CD14-positive monocyte (primary cell): ENCODE measurements at regions not wholly inside any gene's neighbourhood (a gene's known extent, or its start where the extent isn't known, plus 50 kb on each side); places are given as distances from the start of the nearest gene placed in this dataset.

Experiments
- DNase-seq, 3 donors: peaks; one replicate each; pipeline ENCODE4 v3.0.0-alpha.2; 2011 to 2022
- H2AFZ ChIP-seq: 2 replicates; pipeline ENCODE4 v1.6.0; 2012; ENCODE audit warnings: mild to moderate bottlenecking, low read depth, low read length, inconsistent platforms; ENCODE audit not compliant: insufficient read depth, poor library complexity, severe bottlenecking
- H3K27ac ChIP-seq, 2 donors: 1 replicate in 1 of 2; 2 replicates in 1 of 2; pipeline ENCODE4 v1.5.1; 2012 to 2013; ENCODE audit warnings: low read length in 2 of 2, control low read depth in 1 of 2, inconsistent platforms in 1 of 2, low read depth in 1 of 2, mild to moderate bottlenecking in 1 of 2
- H3K27me3 ChIP-seq, 2 donors: one replicate each; pipeline versions ENCODE4 v1.6.0 to v1.6.1; 2011 to 2013; ENCODE audit warnings: low read length in 2 of 2; ENCODE audit not compliant: control insufficient read depth in 2 of 2, insufficient read depth in 2 of 2
- H3K36me3 ChIP-seq, 2 donors: replicated peaks in 1 of 2; 1 replicate in 1 of 2; 2 replicates in 1 of 2; pipeline versions ENCODE4 v1.5.1 to v1.6.1; 2012 to 2013; ENCODE audit warnings: low read length in 2 of 2, control low read depth in 1 of 2, inconsistent platforms in 1 of 2, mild to moderate bottlenecking in 1 of 2; ENCODE audit not compliant: insufficient read depth in 2 of 2, control insufficient read depth in 1 of 2
- H3K4me1 ChIP-seq, 2 donors: 1 replicate in 1 of 2; 2 replicates in 1 of 2; pipeline versions ENCODE4 v1.5.1 to v1.6.1; 2012 to 2013; ENCODE audit warnings: low read length in 2 of 2, control low read depth in 1 of 2, inconsistent platforms in 1 of 2, mild to moderate bottlenecking in 1 of 2, moderate library complexity in 1 of 2; ENCODE audit not compliant: insufficient read depth in 2 of 2, control insufficient read depth in 1 of 2
- H3K4me2 ChIP-seq: replicated peaks from 2 replicates; pipeline ENCODE3; 2012; ENCODE audit warnings: low read length, moderate library complexity, mild to moderate bottlenecking; ENCODE audit not compliant: poor library complexity, severe bottlenecking; ENCODE audit errors: extremely low read depth
- H3K4me3 ChIP-seq, 3 experiments: fragments of 200-600 bp in 1 of 3; sonication (generic) in 1 of 3; replicated peaks in 1 of 3; 1 replicate in 2 of 3; 2 replicates in 1 of 3; pipeline ENCODE4 v1.5.1; 2011 to 2013; ENCODE audit warnings: low read length in 3 of 3, mild to moderate bottlenecking in 3 of 3, control low read depth in 2 of 3, low read depth in 2 of 3, inconsistent platforms in 1 of 3, moderate library complexity in 1 of 3
- H3K79me2 ChIP-seq: 2 replicates; pipeline ENCODE4 v1.6.0; 2012; ENCODE audit warnings: mild to moderate bottlenecking, control low read depth, inconsistent platforms, low read length, moderate library complexity; ENCODE audit not compliant: insufficient read depth
- H3K9ac ChIP-seq: 2 replicates; pipeline ENCODE4 v1.6.0; 2017; ENCODE audit warnings: low read length, mild to moderate bottlenecking; ENCODE audit not compliant: insufficient read depth, poor library complexity, severe bottlenecking
- H3K9me3 ChIP-seq, 2 donors: replicated peaks in 1 of 2; 1 replicate in 1 of 2; 2 replicates in 1 of 2; pipeline versions ENCODE4 v1.5.1 to v1.6.1; 2012 to 2013; ENCODE audit warnings: low read length in 2 of 2, control low read depth in 1 of 2; ENCODE audit not compliant: control insufficient read depth in 1 of 2, insufficient read depth in 1 of 2
- H4K20me1 ChIP-seq: 2 replicates; pipeline ENCODE4 v1.6.0; 2012; ENCODE audit warnings: mild to moderate bottlenecking, low read length, control low read depth, moderate library complexity; ENCODE audit not compliant: insufficient read depth
- H3K27ac Mint-ChIP-seq, 7 donors: one replicate each; pipeline ENCODE4 v1.8.0; 2020; ENCODE audit warnings: mild to moderate bottlenecking in 7 of 7, mixed read lengths in 7 of 7, moderate library complexity in 6 of 7, inconsistent platforms in 2 of 7
- H3K27me3 Mint-ChIP-seq, 3 donors: one replicate each; pipeline ENCODE4 v1.8.0; 2021 to 2022; ENCODE audit warnings: low read depth in 3 of 3, mild to moderate bottlenecking in 3 of 3, mixed read lengths in 3 of 3, moderate library complexity in 3 of 3, inconsistent platforms in 1 of 3
- H3K36me3 Mint-ChIP-seq, 2 donors: one replicate each; pipeline ENCODE4 v1.8.0; 2020; ENCODE audit warnings: mixed read lengths in 2 of 2, inconsistent platforms in 1 of 2, mild to moderate bottlenecking in 1 of 2
- H3K4me1 Mint-ChIP-seq: one replicate; pipeline ENCODE4 v1.8.0; 2020; ENCODE audit warnings: mild to moderate bottlenecking, mixed read lengths
- H3K4me3 Mint-ChIP-seq, 2 donors: one replicate each; pipeline ENCODE4 v1.8.0; 2020; ENCODE audit warnings: mild to moderate bottlenecking in 2 of 2, mixed read lengths in 2 of 2, moderate library complexity in 1 of 2
- H3K9me3 Mint-ChIP-seq, 7 donors: one replicate each; pipeline ENCODE4 v1.8.0; 2020 to 2022; ENCODE audit warnings: mixed read lengths in 7 of 7, mild to moderate bottlenecking in 6 of 7, moderate library complexity in 6 of 7, inconsistent platforms in 2 of 7
- whole genome bisulfite sequencing: methylation state at CpG from one replicate; pipeline ENCODE4 v1.1.5; 2013; ENCODE audit warnings: missing lambda C conversion rate; ENCODE audit not compliant: insufficient coverage; 5-methylcytosine and 5-hydroxymethylcytosine counted together
- intact Hi-C, 2 donors: fragments of 100-400 bp; cut with micrococcal nuclease; formaldehyde crosslinking; loops; one replicate each; pipeline versions ENCODE4 v1.15.0 to v1.15.1; 2023
- TF ChIP-seq, protein P1 (sequence below): fragments of 200-600 bp; IDR thresholded peaks from one replicate; pipeline ENCODE4 v1.8.0; 2022; ENCODE audit warnings: antibody characterized with exemption, mild to moderate bottlenecking

DNA sequence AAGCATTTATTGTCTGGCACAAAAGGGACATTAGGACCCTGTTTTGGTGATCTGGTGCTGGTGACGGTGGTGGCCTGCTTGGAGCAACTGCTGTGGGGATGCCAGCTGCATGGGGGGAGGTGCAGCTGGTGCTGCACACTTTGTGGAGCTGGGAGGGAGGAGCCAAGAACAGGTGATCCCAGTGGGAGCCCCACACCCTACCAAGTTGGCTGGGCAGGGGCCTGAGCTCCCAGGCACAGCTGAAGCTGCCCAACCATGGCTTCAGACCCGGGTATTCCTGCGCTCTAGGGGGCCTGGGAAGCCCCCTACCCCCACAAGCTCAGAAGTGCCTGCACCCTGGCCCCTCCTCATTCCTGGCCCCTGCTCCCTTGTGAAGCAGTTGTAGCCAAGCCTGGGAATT, 1512.5 kb downstream of the TECRL start:
- no peaks in the 10 kb centered on the region for H4K20me1 ChIP-seq
- H2AFZ ChIP-seq: no peak overlapping the region
- TF ChIP-seq, protein P1, sequence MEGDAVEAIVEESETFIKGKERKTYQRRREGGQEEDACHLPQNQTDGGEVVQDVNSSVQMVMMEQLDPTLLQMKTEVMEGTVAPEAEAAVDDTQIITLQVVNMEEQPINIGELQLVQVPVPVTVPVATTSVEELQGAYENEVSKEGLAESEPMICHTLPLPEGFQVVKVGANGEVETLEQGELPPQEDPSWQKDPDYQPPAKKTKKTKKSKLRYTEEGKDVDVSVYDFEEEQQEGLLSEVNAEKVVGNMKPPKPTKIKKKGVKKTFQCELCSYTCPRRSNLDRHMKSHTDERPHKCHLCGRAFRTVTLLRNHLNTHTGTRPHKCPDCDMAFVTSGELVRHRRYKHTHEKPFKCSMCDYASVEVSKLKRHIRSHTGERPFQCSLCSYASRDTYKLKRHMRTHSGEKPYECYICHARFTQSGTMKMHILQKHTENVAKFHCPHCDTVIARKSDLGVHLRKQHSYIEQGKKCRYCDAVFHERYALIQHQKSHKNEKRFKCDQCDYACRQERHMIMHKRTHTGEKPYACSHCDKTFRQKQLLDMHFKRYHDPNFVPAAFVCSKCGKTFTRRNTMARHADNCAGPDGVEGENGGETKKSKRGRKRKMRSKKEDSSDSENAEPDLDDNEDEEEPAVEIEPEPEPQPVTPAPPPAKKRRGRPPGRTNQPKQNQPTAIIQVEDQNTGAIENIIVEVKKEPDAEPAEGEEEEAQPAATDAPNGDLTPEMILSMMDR: no peak
- H3K9ac ChIP-seq: no peak overlapping the region
- peaks cover 20 to 21% of the 10 kb centered on the region in 2 donors for H3K9me3 ChIP-seq
- H3K27ac ChIP-seq: no peak overlapping the region
- Mint-ChIP-seq H3K9me3 (peaks cover 0 to 16% (median 9%) of the 10 kb centered on the region in 7 donors), H3K4me3 (no peak overlapping the region), H3K36me3 (no peaks in the 10 kb centered on the region), H3K4me1 (no peaks in the 10 kb centered on the region), H3K27me3 (no peaks in the 10 kb centered on the region), H3K27ac (no peak overlapping the region)
- no peaks in the 10 kb centered on the region for H3K79me2 ChIP-seq
- no peak overlapping the region for H3K4me2 ChIP-seq
- intact Hi-C loops: no loop called here
- no peak for DNase-seq
- no peaks in the 10 kb centered on the region for H3K4me1 ChIP-seq
- H3K36me3 ChIP-seq: no peaks in the 10 kb centered on the region
- H3K27me3 ChIP-seq: no peaks in the 10 kb centered on the region
- 82% methylated on average over 3 of the region's 3 CpGs for WGBS
- no peak overlapping the region for H3K4me3 ChIP-seq

DNA sequence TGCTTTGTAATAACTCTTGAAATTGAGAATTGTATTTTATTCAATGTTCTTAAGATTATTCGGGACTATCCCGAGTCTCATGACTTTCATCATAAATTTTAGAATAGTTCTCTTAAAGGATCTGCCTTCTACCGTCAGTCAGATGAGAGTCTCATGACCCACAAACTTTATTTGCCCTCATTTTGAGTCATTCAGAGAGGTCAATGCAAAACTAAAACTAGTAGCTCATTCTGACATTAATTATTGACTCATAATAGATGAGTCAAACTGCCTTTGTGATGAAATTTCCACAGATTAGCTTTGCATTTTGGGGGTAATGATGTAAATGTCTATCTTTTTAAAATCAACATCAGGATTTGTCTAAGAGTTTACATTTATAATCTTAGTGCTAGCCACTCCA, 1527.3 kb downstream of the TECRL start:
- Histone ChIP-seq H3K4me1 (no peaks in the 10 kb centered on the region), H3K4me3 (no peak overlapping the region), H4K20me1 (no peaks in the 10 kb centered on the region), H3K36me3 (no peaks in the 10 kb centered on the region), H3K79me2 (no peaks in the 10 kb centered on the region), H3K4me2 (no peak overlapping the region), H3K27ac (no peak overlapping the region), H3K9ac (no peak overlapping the region), H3K9me3 (no peaks in the 10 kb centered on the region), H2AFZ (no peak overlapping the region), H3K27me3 (no peaks in the 10 kb centered on the region)
- no peaks in the 10 kb centered on the region for H3K4me1 Mint-ChIP-seq
- no peak overlapping the region for H3K27ac Mint-ChIP-seq
- 100% methylated on average over 1 of the region's 3 CpGs for WGBS
- no peak overlapping the region for H3K4me3 Mint-ChIP-seq
- intact Hi-C loops: no loop called here
- no peaks in the 10 kb centered on the region for H3K27me3 Mint-ChIP-seq
- DNase-seq: no peak
- H3K36me3 Mint-ChIP-seq: no peaks in the 10 kb centered on the region
- peaks cover 0 to 3% (median 0%) of the 10 kb centered on the region in 7 donors for H3K9me3 Mint-ChIP-seq
- TF ChIP-seq, protein P1: no peak
